IMR-90 (cell line): ENCODE measurements at regions not wholly inside any gene's neighbourhood (a gene's known extent, or its start where the extent isn't known, plus 50 kb on each side); places are given as distances from the start of the nearest gene placed in this dataset.

ENCODE experiments used
- FOS ChIP-seq: fragments of 150-350 bp; IDR thresholded peaks from 2 replicates; pipeline ENCODE4 v1.6.1; 2016; ENCODE audit warnings: low read depth, low read length
- TF ChIP-seq, protein P1 (sequence below): conservative IDR thresholded peaks from 2 replicates; pipeline ENCODE4 v1.5.1; 2012; ENCODE audit warnings: mild to moderate bottlenecking, low read depth, low read length, improper control_type of control experiment

DNA sequence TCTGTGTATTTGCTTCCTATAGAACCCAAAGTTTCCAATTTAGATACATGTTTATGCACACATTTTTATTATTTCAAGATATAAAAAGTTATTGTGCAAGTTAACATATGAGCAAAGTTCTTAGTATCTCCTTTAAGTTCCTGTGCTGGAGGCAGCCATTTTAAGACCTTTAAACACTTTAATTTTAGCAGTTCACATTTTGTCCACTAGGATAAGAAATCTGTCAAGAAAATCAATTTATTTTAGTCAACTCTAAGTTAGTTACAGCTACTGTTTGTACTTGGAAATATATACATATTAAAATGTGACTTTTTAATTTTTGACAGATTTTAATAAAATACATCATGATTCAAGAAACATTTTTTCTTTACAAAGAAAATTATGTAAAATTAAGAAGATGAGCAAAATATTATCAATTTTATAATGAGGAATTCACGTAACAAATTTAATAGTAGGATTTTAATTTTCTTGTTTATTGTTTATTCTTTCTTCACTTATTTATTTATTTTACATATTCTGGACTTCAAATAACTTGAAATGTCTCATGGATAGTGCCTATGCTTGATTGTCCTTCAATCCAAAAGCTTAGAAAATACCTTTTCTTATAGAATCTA lies 402.6 kb upstream of the GBE1 start:
- TF ChIP-seq, protein P1, sequence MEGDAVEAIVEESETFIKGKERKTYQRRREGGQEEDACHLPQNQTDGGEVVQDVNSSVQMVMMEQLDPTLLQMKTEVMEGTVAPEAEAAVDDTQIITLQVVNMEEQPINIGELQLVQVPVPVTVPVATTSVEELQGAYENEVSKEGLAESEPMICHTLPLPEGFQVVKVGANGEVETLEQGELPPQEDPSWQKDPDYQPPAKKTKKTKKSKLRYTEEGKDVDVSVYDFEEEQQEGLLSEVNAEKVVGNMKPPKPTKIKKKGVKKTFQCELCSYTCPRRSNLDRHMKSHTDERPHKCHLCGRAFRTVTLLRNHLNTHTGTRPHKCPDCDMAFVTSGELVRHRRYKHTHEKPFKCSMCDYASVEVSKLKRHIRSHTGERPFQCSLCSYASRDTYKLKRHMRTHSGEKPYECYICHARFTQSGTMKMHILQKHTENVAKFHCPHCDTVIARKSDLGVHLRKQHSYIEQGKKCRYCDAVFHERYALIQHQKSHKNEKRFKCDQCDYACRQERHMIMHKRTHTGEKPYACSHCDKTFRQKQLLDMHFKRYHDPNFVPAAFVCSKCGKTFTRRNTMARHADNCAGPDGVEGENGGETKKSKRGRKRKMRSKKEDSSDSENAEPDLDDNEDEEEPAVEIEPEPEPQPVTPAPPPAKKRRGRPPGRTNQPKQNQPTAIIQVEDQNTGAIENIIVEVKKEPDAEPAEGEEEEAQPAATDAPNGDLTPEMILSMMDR = peak; percentile 25
- TF ChIP-seq FOS = no peak
